Upper lobe of left lung (tissue), 6 donors: ENCODE measurements at regions not wholly inside any gene's neighbourhood (a gene's known extent, or its start where the extent isn't known, plus 50 kb on each side); places are given as distances from the start of the nearest gene placed in this dataset.
"Not testable (repeated sequence)": the region's sequence is repeated elsewhere in the genome, so short reads cannot be mapped to it uniquely, and the experiment has no call there.

ENCODE experiments used
- ATAC-seq, 2 donors: fragments of 200-7000 bp; cut with Tn5 transposase; one replicate each; pipeline ENCODE4 v1.9.1; 2022; ENCODE audit warnings: mild to moderate bottlenecking in 2 of 2, moderate library complexity in 2 of 2; ENCODE audit not compliant: low FRiP score in 2 of 2
- DNase-seq, 2 donors: peaks; one replicate each; pipeline ENCODE4 v3.0.0-alpha.2; 2019 to 2020
- H3K27ac ChIP-seq, 4 donors: fragments of 200-600 bp; sonication (generic); one replicate each; pipeline ENCODE4 v1.5.1; 2016 to 2019
- H3K27me3 ChIP-seq, 4 donors: fragments of 200-600 bp; sonication (generic); one replicate each; pipeline ENCODE4 v1.5.1; 2017 to 2019
- H3K36me3 ChIP-seq, 4 donors: fragments of 200-600 bp; sonication (generic); one replicate each; pipeline ENCODE4 v1.5.1; 2016 to 2019
- H3K4me1 ChIP-seq, 4 donors: fragments of 200-600 bp; sonication (generic); one replicate each; pipeline ENCODE4 v1.5.1; 2018 to 2019
- H3K4me3 ChIP-seq, 4 donors: fragments of 200-600 bp; sonication (generic); one replicate each; pipeline ENCODE4 v1.5.1; 2017 to 2019; ENCODE audit warnings: mild to moderate bottlenecking in 2 of 4, moderate library complexity in 1 of 4
- H3K9me3 ChIP-seq, 4 donors: fragments of 200-600 bp; sonication (generic); one replicate each; pipeline ENCODE4 v1.5.1; 2018 to 2019
- CTCF ChIP-seq, 6 experiments: fragments of 450-650 bp in 4 of 6; fragments of 200-600 bp in 2 of 6; sonication (generic) in 2 of 6; IDR thresholded peaks; one replicate each; pipeline ENCODE4 v1.5.1; 2016 to 2019; ENCODE audit warnings: antibody characterized with exemption in 6 of 6
- EP300 ChIP-seq, 4 donors: sonication (generic); formaldehyde crosslinking; IDR thresholded peaks; one replicate each; pipeline ENCODE4 v1.5.1; 2017; ENCODE audit warnings: antibody characterized with exemption in 4 of 4, control low read depth in 2 of 4
- POLR2A ChIP-seq, 4 donors: fragments of 450-650 bp; IDR thresholded peaks; one replicate each; pipeline ENCODE4 v1.5.1; 2016 to 2017; ENCODE audit warnings: antibody characterized with exemption in 4 of 4, mild to moderate bottlenecking in 2 of 4
- POLR2AphosphoS5 ChIP-seq, 2 donors: sonication (generic); formaldehyde crosslinking; IDR thresholded peaks; one replicate each; pipeline ENCODE4 v1.5.1; 2017; ENCODE audit warnings: antibody characterized with exemption in 2 of 2
- WGBS, 2 donors: methylation state at CpG; one replicate each; pipeline ENCODE4 v1.1.5; 2017 to 2018; 5-methylcytosine and 5-hydroxymethylcytosine counted together
- donor health status: DM: no; HTN: no; CAD: no; lungs with moderate emphysema.
- donor health status: DM: no; HTN: yes; CAD: no; lungs with severe emphysema.

- no peak for ATAC-seq
- Histone ChIP-seq H3K4me1 (peaks cover 0 to 12% (median 5%) of the 10 kb centered on the region in 4 donors), H3K27me3 (no peaks in the 10 kb centered on the region), H3K36me3 (no peaks in the 10 kb centered on the region), H3K4me3 (no peak overlapping the region), H3K9me3 (peaks cover 0 to 8% (median 5%) of the 10 kb centered on the region in 4 donors), H3K27ac (no peak overlapping the region)
- WGBS, 2 donors: 65 to 67% methylated on average over 4 of the region's 4 CpGs
- TF ChIP-seq EP300 (IDR thresholded peaks at IDR 0.05) (no peak), POLR2A (IDR thresholded peaks at IDR 0.05) (no peak), POLR2AphosphoS5 (IDR thresholded peaks at IDR 0.05) (no peak)
- DNase-seq: no peak
Measured at GRCh38 chr5:124981901-124982300, 235.5 kb upstream of the ZNF608 start.

GRCh38 chr5:124986170-124986569 lies 239.7 kb upstream of the ZNF608 start:
- Histone ChIP-seq H3K36me3 (no peaks in the 10 kb centered on the region), H3K4me1 (no peaks in the 10 kb centered on the region), H3K27me3 (no peaks in the 10 kb centered on the region), H3K9me3 (peaks cover 0 to 8% (median 5%) of the 10 kb centered on the region in 4 donors), H3K27ac (no peak overlapping the region), H3K4me3 (no peak overlapping the region)
- TF ChIP-seq POLR2AphosphoS5 (IDR thresholded peaks at IDR 0.05): no peak
- no peak for TF ChIP-seq EP300 (IDR thresholded peaks at IDR 0.05)
- no peak for TF ChIP-seq CTCF (IDR thresholded peaks at IDR 0.05)
- TF ChIP-seq POLR2A (IDR thresholded peaks at IDR 0.05): no peak
- ATAC-seq (no peak), DNase-seq (no peak)
- WGBS, 2 donors: 88 to 92% methylated on average over 3 of the region's 3 CpGs

GRCh38 chr5:124986667-124987066 lies 240.2 kb upstream of the ZNF608 start:
- peaks cover 0 to 8% (median 5%) of the 10 kb centered on the region in 4 donors for H3K9me3 ChIP-seq
- TF ChIP-seq CTCF (IDR thresholded peaks at IDR 0.05) (no peak), EP300 (IDR thresholded peaks at IDR 0.05) (no peak), POLR2A (IDR thresholded peaks at IDR 0.05) (no peak), POLR2AphosphoS5 (IDR thresholded peaks at IDR 0.05) (no peak)
- H3K27ac ChIP-seq: no peak overlapping the region
- H3K36me3 ChIP-seq: no peaks in the 10 kb centered on the region
- H3K4me1 ChIP-seq: no peaks in the 10 kb centered on the region
- ATAC-seq (no peak), DNase-seq (no peak)
- H3K4me3 ChIP-seq: no peak overlapping the region
- H3K27me3 ChIP-seq: no peaks in the 10 kb centered on the region
- 68 to 80% methylated on average over 3 of the region's 3 CpGs for WGBS, 2 donors

GRCh38 chr5:124987786-124988185 lies 241.3 kb upstream of the ZNF608 start:
- WGBS, 2 donors: 87 to 92% methylated on average over 3 of the region's 3 CpGs

GRCh38 chr5:124990723-124991122 lies 244.3 kb upstream of the ZNF608 start:
- H3K27me3 ChIP-seq: no peaks in the 10 kb centered on the region
- H3K9me3 ChIP-seq: no peaks in the 10 kb centered on the region
- ATAC-seq (no peak), DNase-seq (no peak)
- WGBS, 2 donors: 93 to 94% methylated on average over 2 of the region's 2 CpGs
- no peaks in the 10 kb centered on the region for H3K36me3 ChIP-seq
- no peaks in the 10 kb centered on the region for H3K4me1 ChIP-seq
- no peak overlapping the region for H3K27ac ChIP-seq
- no peak for TF ChIP-seq EP300 (IDR thresholded peaks at IDR 0.05)
- no peak for TF ChIP-seq POLR2A (IDR thresholded peaks at IDR 0.05)
- TF ChIP-seq POLR2AphosphoS5 (IDR thresholded peaks at IDR 0.05): no peak
- no peak for TF ChIP-seq CTCF (IDR thresholded peaks at IDR 0.05)
- no peak overlapping the region for H3K4me3 ChIP-seq

More at GRCh38 chr5:124987786-124988185, 241.3 kb upstream of the ZNF608 start:
- DNase-seq, H3K36me3 ChIP-seq, H3K27ac ChIP-seq, H3K4me3 ChIP-seq, ATAC-seq, H3K4me1 ChIP-seq, H3K9me3 ChIP-seq, H3K27me3 ChIP-seq: not testable (repeated sequence)

GRCh38 chr5:124995421-124995820 lies 249.0 kb upstream of the ZNF608 start:
- no peak for ATAC-seq
- H3K4me1 ChIP-seq: no peaks in the 10 kb centered on the region
- no peaks in the 10 kb centered on the region for H3K27me3 ChIP-seq
- no peak overlapping the region for H3K27ac ChIP-seq
- H3K9me3 ChIP-seq: no peaks in the 10 kb centered on the region
- TF ChIP-seq EP300 (IDR thresholded peaks at IDR 0.05): no peak
- no peak for TF ChIP-seq POLR2A (IDR thresholded peaks at IDR 0.05)
- no peak for TF ChIP-seq POLR2AphosphoS5 (IDR thresholded peaks at IDR 0.05)
- no peak for TF ChIP-seq CTCF (IDR thresholded peaks at IDR 0.05)
- DNase-seq: no peak
- 60 to 69% methylated on average over 4 of the region's 4 CpGs for WGBS, 2 donors
- no peak overlapping the region for H3K4me3 ChIP-seq
- no peaks in the 10 kb centered on the region for H3K36me3 ChIP-seq
